Hepatocyte (in vitro differentiated cells): ENCODE measurements at regions not wholly inside any gene's neighbourhood (a gene's known extent, or its start where the extent isn't known, plus 50 kb on each side); places are given as distances from the start of the nearest gene placed in this dataset.

Experiments used
- EZH2 ChIP-seq: fragments of 200-600 bp; sonication (generic); IDR thresholded peaks from 2 replicates; pipeline ENCODE4 v1.6.1; 2016; ENCODE audit warnings: antibody characterized with exemption, mild to moderate bottlenecking, borderline replicate concordance
- TF ChIP-seq, protein P1 (sequence below): fragments of 200-600 bp; sonication (generic); IDR thresholded peaks from 2 replicates; pipeline ENCODE4 v1.5.1; 2016; ENCODE audit warnings: antibody characterized with exemption, mild to moderate bottlenecking; ENCODE audit not compliant: poor library complexity

GRCh38 chr7:68015122-68015977 is 1018.7 kb downstream of the TYW1 start:
- TF ChIP-seq EZH2 = no peak
- TF ChIP-seq, protein P1, sequence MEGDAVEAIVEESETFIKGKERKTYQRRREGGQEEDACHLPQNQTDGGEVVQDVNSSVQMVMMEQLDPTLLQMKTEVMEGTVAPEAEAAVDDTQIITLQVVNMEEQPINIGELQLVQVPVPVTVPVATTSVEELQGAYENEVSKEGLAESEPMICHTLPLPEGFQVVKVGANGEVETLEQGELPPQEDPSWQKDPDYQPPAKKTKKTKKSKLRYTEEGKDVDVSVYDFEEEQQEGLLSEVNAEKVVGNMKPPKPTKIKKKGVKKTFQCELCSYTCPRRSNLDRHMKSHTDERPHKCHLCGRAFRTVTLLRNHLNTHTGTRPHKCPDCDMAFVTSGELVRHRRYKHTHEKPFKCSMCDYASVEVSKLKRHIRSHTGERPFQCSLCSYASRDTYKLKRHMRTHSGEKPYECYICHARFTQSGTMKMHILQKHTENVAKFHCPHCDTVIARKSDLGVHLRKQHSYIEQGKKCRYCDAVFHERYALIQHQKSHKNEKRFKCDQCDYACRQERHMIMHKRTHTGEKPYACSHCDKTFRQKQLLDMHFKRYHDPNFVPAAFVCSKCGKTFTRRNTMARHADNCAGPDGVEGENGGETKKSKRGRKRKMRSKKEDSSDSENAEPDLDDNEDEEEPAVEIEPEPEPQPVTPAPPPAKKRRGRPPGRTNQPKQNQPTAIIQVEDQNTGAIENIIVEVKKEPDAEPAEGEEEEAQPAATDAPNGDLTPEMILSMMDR = no peak
